Thymus (tissue), 11 donors: ENCODE measurements at regions not wholly inside any gene's neighbourhood (a gene's known extent, or its start where the extent isn't known, plus 50 kb on each side); places are given as distances from the start of the nearest gene placed in this dataset.
"Not testable (repeated sequence)": the region's sequence is repeated elsewhere in the genome, so short reads cannot be mapped to it uniquely, and the experiment has no call there.

Source experiments
- DNase-seq, 9 donors: peaks; one replicate each; pipeline ENCODE4 v3.0.0-alpha.2; 2013; ENCODE audit warnings: low spot score in 9 of 9, low read depth in 6 of 9, missing footprints in 1 of 9
- H3K27ac ChIP-seq, 2 donors: one replicate each; pipeline ENCODE4 v1.5.1; 2013; ENCODE audit warnings: control low read depth in 1 of 2, low read depth in 1 of 2, low read length in 1 of 2, mild to moderate bottlenecking in 1 of 2, moderate library complexity in 1 of 2
- H3K27me3 ChIP-seq, 2 donors: one replicate each; pipeline ENCODE4 v1.5.1; 2013; ENCODE audit warnings: low read length in 1 of 2; ENCODE audit not compliant: control insufficient read depth in 2 of 2, insufficient read depth in 1 of 2
- H3K36me3 ChIP-seq, 2 donors: one replicate each; pipeline ENCODE4 v1.5.1; 2013; ENCODE audit warnings: low read length in 1 of 2, mild to moderate bottlenecking in 1 of 2, moderate library complexity in 1 of 2; ENCODE audit not compliant: control insufficient read depth in 2 of 2, insufficient read depth in 2 of 2
- H3K4me1 ChIP-seq, 2 donors: one replicate each; pipeline ENCODE4 v1.5.1; 2013; ENCODE audit warnings: low read length in 2 of 2; ENCODE audit not compliant: control insufficient read depth in 2 of 2, insufficient read depth in 2 of 2
- H3K4me3 ChIP-seq, 2 donors: one replicate each; pipeline ENCODE4 v1.5.1; 2013; ENCODE audit warnings: low read length in 2 of 2, control low read depth in 1 of 2, mild to moderate bottlenecking in 1 of 2
- H3K9me3 ChIP-seq, 2 donors: one replicate each; pipeline ENCODE4 v1.5.1; 2013; ENCODE audit warnings: low read length in 1 of 2, mild to moderate bottlenecking in 1 of 2; ENCODE audit not compliant: control insufficient read depth in 2 of 2, insufficient read depth in 1 of 2
- WGBS: extraction: QIAGEN DNeasy Blood & Tissue Kit; methylation state at CpG from one replicate; pipeline ENCODE4 v1.1.7; 2013; 5-methylcytosine and 5-hydroxymethylcytosine counted together
- donor health status: healthy.

DNA sequence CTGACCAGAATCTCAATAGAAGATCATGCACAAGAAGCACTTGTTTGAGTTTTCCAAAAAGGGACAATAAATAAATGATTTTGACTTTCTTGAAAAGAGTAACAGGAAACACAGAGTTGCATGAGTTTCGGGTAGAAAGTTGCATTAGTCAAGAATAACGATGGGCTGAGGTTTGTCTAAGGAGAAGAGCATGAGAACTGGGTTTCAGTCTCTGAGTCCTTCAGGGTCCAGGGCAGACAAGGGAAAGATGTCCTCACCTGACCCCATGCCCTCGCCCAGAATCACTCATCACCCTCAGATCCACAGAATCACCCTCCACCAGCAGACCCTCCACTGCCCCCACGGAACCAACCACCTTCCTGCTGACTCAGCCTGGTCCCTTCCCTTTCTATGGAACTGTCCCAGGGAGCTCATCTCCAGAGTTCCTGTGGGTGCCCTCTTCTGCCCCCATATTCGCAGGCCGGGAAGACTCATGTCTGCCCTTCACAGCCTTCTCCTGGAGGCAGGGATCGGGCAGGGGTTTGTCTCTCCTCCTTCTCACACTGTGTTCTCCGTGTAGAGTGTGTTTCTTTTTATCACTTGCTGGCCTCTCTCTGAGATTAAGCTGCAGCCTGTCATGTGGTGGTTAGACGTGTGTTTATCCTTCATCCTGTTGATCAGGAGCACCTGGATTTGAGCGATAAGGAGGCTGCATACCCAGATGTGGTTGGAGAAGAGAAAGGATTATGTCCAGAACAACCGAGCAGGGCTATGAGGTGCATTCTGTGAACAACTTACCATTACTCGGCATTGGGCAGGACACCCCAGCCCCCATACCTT is 442.6 kb downstream of the MAT2B start:
- Histone ChIP-seq H3K27me3 (no peaks in the 10 kb centered on the region), H3K27ac (no peak overlapping the region), H3K9me3 (no peaks in the 10 kb centered on the region), H3K4me1 (no peaks in the 10 kb centered on the region), H3K4me3 (no peak overlapping the region), H3K36me3 (no peaks in the 10 kb centered on the region)
- no peak for DNase-seq
- WGBS = 88% methylated on average over 12 of the region's 12 CpGs

DNA sequence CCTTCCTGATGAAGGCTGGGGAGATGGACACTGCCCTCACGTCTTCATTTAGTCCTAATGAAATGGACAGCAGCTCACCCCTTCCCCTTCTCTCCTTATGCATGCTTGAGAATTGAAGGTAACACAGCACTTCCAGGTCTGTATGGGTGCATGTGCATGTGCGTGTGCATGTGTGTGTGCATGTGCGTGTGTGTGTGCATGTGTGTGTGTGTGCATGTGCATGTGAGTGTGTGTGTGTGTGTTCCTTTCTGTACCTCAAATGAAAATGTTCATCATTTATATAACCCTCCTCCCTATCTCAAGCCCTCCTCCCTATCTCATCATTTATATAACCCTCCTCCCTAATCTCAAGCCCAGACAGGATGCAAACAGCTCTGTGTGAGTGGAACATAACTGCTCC is 444.8 kb downstream of the MAT2B start:
- H3K36me3 ChIP-seq = no peaks in the 10 kb centered on the region
- H3K27me3 ChIP-seq = no peaks in the 10 kb centered on the region
- no peaks in the 10 kb centered on the region for H3K4me1 ChIP-seq
- WGBS = 94% methylated on average over 3 of the region's 3 CpGs
- DNase-seq = no peak
- no peak overlapping the region for H3K4me3 ChIP-seq
- no peak overlapping the region for H3K27ac ChIP-seq
- no peaks in the 10 kb centered on the region for H3K9me3 ChIP-seq

DNA sequence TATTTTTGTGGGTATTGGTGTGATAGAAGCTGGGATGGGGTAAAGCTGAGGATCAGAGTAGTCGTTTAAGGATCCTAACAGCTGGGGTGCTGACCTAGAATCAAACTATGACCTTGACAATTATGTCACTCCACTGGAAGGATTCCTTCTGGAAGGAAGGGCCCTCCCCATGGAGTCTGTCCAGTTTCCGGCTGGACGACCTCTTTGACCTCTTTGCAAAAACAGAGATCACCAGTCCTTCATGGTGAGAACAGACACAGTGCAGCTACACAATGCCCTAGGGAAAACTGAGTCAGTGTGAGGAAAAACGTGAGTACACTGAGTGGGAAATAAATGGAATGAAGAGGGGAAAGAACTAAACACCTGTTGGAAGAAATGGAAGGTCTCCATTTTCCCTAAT is 445.6 kb downstream of the MAT2B start:
- H3K36me3 ChIP-seq = no peaks in the 10 kb centered on the region
- no peak for DNase-seq
- H3K27ac ChIP-seq = no peak overlapping the region
- no peaks in the 10 kb centered on the region for H3K4me1 ChIP-seq
- WGBS = 91% methylated on average over 4 of the region's 4 CpGs
- no peaks in the 10 kb centered on the region for H3K9me3 ChIP-seq
- H3K27me3 ChIP-seq = no peaks in the 10 kb centered on the region
- H3K4me3 ChIP-seq = no peak overlapping the region

DNA sequence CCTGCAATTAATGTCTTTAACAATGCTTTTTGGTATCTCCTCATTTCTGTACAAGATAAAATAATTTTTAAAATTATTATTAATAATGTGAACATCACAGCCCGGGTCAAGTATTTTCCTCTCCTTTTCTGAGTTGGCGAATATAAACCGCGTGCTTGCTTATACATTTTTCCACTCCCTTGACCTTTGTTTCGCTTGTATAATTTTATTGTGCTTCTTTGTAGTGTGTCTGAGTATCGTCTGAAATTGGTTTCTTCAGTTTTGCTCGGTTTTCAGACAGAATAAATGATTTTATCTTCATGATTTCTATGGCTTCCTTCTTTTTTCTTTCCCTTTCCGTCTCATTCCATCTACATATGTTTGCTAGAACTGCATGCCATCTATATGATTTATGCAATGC is 448.5 kb downstream of the MAT2B start:
- H3K27me3 ChIP-seq = no peaks in the 10 kb centered on the region
- H3K4me3 ChIP-seq = no peak overlapping the region
- no peak for DNase-seq
- 88% methylated on average over 8 of the region's 8 CpGs for WGBS
- no peak overlapping the region for H3K27ac ChIP-seq
- H3K4me1 ChIP-seq = no peaks in the 10 kb centered on the region
- H3K36me3 ChIP-seq = no peaks in the 10 kb centered on the region
- H3K9me3 ChIP-seq = no peaks in the 10 kb centered on the region

DNA sequence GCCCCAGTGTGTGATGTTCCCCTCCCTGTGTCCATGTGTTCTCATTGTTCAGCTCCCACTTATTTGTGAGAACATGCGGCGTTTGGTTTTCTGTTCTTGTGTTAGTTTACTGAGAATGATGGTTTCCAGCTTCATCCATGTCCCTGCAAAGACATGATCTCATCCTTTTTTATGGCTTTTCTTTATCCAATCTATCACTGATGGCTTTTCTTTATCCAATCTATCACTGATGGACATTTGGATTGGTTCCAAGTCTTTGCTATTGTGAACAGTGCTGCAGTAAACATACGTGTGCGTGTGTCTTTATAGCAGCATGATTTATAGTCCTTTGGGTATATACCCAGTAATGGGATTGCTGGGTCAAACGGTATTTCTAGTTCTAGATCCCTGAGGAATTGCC is 455.8 kb downstream of the MAT2B start:
- H3K9me3 ChIP-seq, H3K4me1 ChIP-seq, DNase-seq, H3K27ac ChIP-seq, H3K27me3 ChIP-seq, H3K4me3 ChIP-seq, H3K36me3 ChIP-seq: not testable (repeated sequence)
- WGBS = 94% methylated on average over 5 of the region's 5 CpGs

DNA sequence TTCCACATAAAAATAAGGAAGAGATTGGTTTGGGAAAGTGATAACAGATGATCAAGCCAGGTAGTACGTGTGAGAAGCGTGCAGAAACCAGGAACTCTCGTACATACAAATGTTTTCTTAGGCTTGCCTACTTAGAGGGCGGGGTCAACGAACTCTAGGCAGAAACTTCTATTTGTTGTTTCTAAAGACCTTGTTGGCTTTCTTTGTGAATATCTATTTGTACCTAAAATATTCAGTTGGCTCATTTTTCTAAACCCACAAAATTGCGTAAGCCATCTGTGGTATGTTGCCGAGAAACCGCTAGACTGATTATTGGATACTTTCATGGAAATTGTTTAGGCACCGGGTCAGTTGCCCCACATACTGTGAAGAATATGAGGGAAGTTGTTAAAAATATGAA is 458.5 kb downstream of the MAT2B start:
- H3K4me1 ChIP-seq = no peaks in the 10 kb centered on the region
- no peaks in the 10 kb centered on the region for H3K9me3 ChIP-seq
- no peaks in the 10 kb centered on the region for H3K36me3 ChIP-seq
- 92% methylated on average over 9 of the region's 9 CpGs for WGBS
- no peak overlapping the region for H3K4me3 ChIP-seq
- no peak overlapping the region for H3K27ac ChIP-seq
- no peaks in the 10 kb centered on the region for H3K27me3 ChIP-seq
- DNase-seq = no peak

DNA sequence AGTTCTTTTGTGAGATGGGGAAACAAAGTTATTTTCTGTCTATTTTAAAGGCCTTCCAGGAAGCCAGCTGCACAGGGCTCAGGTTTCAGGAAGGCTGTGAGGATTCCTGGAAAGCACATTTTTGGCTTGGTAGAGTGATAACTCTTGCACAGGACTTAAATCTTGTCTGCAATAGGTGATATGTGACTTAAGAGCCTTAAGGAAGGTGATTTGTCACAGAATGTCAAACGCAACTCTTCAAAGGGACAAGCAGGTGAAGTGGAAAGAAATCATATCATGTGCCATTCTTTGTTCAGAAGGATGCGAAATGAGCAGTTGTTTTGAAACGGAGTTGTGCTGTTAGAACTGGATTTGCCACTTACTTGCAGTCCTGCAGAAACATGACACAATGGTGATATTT is 459.3 kb downstream of the MAT2B start:
- Histone ChIP-seq H3K4me3 (no peak overlapping the region), H3K36me3 (no peaks in the 10 kb centered on the region), H3K9me3 (no peaks in the 10 kb centered on the region), H3K27ac (no peak overlapping the region), H3K27me3 (no peaks in the 10 kb centered on the region), H3K4me1 (no peaks in the 10 kb centered on the region)
- DNase-seq = peak in 1 of 9 donors; percentile 1
- WGBS = 92% methylated on average over 3 of the region's 3 CpGs

DNA sequence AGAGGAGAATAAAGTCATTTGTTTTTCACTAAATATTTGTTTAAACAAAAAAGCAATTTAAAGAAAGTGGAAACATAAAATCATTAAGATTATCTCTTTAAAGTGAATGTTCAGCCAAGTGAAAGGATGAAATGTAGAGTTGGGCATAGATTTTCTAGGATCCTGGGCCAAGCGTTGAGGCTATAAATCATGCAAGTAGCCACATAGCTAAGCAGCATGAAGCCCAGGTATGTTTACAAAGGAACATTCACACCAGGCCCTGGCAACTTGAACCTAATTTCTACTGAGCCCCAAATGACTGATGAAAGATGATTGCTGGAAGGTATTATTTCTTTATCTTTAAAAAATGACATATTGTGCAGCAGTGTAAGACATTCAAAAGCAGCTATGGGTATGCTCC is 461.8 kb downstream of the MAT2B start:
- no peaks in the 10 kb centered on the region for H3K36me3 ChIP-seq
- 100% methylated on average over 1 of the region's 1 CpG for WGBS
- DNase-seq = no peak

DNA sequence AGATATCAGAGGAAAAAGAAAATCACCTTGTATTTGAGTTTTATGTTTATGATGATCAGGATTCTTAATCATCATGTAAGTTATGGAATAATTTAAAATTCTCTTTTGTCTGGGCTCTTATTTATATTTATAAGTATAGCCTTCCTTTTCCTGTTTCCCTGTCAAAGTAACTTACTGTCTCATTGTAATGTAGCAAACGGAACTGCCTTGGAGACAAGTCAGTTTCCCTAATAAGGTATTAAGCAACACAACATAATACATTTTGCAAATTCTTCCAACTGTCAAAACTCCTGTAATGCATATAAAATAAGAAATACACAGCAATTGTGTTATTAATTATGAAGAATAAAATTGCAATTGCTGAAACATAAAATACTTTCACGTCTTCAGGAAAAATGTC is 463.2 kb downstream of the MAT2B start:
- Histone ChIP-seq H3K36me3 (no peaks in the 10 kb centered on the region), H3K4me1 (no peaks in the 10 kb centered on the region), H3K4me3 (no peak overlapping the region), H3K9me3 (no peaks in the 10 kb centered on the region), H3K27ac (no peak overlapping the region), H3K27me3 (no peaks in the 10 kb centered on the region)
- DNase-seq = no peak
- 97% methylated on average over 2 of the region's 2 CpGs for WGBS

More for the DNA sequence above, 461.8 kb downstream of the MAT2B start:
- H3K27me3 ChIP-seq = no peaks in the 10 kb centered on the region
- H3K4me1 ChIP-seq = no peaks in the 10 kb centered on the region
- no peak overlapping the region for H3K27ac ChIP-seq
- H3K9me3 ChIP-seq = no peaks in the 10 kb centered on the region
- H3K4me3 ChIP-seq = no peak overlapping the region
